Gastrocnemius medialis (tissue), 4 donors: ENCODE measurements at regions not wholly inside any gene's neighbourhood (a gene's known extent, or its start where the extent isn't known, plus 50 kb on each side); places are given as distances from the start of the nearest gene placed in this dataset.

Experiments
- POLR2A ChIP-seq, 2 donors: fragments of 450-650 bp; IDR thresholded peaks; one replicate each; pipeline ENCODE4 v1.6.1; 2017; ENCODE audit warnings: antibody characterized with exemption in 2 of 2, mild to moderate bottlenecking in 2 of 2, moderate library complexity in 2 of 2
- TF ChIP-seq, protein P1 (sequence below), 5 experiments: fragments of 450-650 bp in 3 of 5; fragments of 200-600 bp in 2 of 5; sonication (generic) in 2 of 5; IDR thresholded peaks in 4 of 5; conservative IDR thresholded peaks in 1 of 5; 1 replicate in 4 of 5; 2 replicates in 1 of 5; pipeline ENCODE4 v1.5.1; 2016 to 2019; ENCODE audit warnings: antibody characterized with exemption in 5 of 5, mild to moderate bottlenecking in 3 of 5, moderate library complexity in 3 of 5

DNA sequence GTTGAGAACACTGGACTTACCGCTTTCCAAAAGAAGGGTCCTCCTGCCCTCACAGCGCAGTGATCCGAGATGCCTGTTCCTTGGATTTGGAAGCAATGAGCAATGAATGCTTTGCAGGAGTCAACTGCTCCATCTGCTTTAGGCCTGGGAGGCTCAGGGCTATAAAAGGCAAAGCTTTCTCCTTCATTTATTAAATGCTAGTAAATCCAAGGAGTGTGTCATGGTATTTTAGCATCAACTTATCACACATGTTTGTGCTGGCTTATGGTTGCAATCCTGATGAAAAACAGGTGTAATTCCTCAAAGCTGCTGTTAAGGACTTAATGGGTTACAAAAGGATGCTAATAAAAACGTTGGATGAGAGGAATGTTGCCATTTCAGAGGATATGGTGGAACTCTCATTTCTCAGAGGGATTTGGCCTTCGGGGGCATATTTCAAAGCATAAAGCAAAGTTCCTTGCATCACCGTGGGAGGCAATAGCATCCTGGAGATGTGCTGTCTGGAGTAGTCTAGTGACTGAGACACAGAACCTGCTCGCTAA, 158.5 kb upstream of the TPM1 start:
- TF ChIP-seq, protein P1, sequence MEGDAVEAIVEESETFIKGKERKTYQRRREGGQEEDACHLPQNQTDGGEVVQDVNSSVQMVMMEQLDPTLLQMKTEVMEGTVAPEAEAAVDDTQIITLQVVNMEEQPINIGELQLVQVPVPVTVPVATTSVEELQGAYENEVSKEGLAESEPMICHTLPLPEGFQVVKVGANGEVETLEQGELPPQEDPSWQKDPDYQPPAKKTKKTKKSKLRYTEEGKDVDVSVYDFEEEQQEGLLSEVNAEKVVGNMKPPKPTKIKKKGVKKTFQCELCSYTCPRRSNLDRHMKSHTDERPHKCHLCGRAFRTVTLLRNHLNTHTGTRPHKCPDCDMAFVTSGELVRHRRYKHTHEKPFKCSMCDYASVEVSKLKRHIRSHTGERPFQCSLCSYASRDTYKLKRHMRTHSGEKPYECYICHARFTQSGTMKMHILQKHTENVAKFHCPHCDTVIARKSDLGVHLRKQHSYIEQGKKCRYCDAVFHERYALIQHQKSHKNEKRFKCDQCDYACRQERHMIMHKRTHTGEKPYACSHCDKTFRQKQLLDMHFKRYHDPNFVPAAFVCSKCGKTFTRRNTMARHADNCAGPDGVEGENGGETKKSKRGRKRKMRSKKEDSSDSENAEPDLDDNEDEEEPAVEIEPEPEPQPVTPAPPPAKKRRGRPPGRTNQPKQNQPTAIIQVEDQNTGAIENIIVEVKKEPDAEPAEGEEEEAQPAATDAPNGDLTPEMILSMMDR (IDR thresholded peaks at IDR 0.05 in 4 of 5, conservative IDR thresholded peaks at IDR 0.05 in 1 of 5) = no peak
- no peak for TF ChIP-seq POLR2A (IDR thresholded peaks at IDR 0.05)
